Thyroid gland (tissue), 4 donors: ENCODE measurements at regions not wholly inside any gene's neighbourhood (a gene's known extent, or its start where the extent isn't known, plus 50 kb on each side); places are given as distances from the start of the nearest gene placed in this dataset.

ENCODE experiments used
- POLR2A ChIP-seq, 2 donors: fragments of 450-650 bp; IDR thresholded peaks; one replicate each; pipeline ENCODE4 v1.6.1; 2017; ENCODE audit warnings: antibody characterized with exemption in 2 of 2, mild to moderate bottlenecking in 2 of 2, moderate library complexity in 1 of 2
- TF ChIP-seq, protein P1 (sequence below), 6 experiments: fragments of 200-600 bp in 3 of 6; fragments of 450-650 bp in 3 of 6; sonication (generic) in 3 of 6; IDR thresholded peaks; one replicate each; pipeline ENCODE4 v1.5.1; 2016 to 2019; ENCODE audit warnings: antibody characterized with exemption in 6 of 6, mild to moderate bottlenecking in 2 of 6, inconsistent platforms in 1 of 6, moderate library complexity in 1 of 6

DNA sequence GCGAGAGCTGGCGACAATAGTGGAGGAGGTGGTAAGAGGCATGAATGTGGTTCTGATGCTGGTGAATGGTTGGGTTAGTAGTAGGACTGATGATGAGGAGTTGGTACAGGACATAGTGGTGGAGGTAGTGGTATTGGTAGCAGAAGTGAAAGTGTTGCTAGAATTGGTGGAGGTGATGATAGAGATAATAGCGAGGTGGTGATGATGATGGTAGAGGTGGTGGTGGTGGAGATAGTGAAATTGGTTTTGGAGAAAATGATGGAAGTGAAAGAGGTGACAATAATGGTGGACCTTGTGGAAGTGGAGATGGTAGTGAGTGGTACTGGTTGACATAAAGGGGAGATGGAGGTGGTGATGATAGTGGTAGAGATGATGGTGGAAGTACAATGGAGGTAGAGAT lies 360.2 kb upstream of the JAG1 start:
- TF ChIP-seq, protein P1, sequence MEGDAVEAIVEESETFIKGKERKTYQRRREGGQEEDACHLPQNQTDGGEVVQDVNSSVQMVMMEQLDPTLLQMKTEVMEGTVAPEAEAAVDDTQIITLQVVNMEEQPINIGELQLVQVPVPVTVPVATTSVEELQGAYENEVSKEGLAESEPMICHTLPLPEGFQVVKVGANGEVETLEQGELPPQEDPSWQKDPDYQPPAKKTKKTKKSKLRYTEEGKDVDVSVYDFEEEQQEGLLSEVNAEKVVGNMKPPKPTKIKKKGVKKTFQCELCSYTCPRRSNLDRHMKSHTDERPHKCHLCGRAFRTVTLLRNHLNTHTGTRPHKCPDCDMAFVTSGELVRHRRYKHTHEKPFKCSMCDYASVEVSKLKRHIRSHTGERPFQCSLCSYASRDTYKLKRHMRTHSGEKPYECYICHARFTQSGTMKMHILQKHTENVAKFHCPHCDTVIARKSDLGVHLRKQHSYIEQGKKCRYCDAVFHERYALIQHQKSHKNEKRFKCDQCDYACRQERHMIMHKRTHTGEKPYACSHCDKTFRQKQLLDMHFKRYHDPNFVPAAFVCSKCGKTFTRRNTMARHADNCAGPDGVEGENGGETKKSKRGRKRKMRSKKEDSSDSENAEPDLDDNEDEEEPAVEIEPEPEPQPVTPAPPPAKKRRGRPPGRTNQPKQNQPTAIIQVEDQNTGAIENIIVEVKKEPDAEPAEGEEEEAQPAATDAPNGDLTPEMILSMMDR (IDR thresholded peaks at IDR 0.05), result no peak
- no peak for TF ChIP-seq POLR2A (IDR thresholded peaks at IDR 0.05)
